ENCODE measurements at regions not wholly inside any gene's neighbourhood (a gene's known extent, or its start where the extent isn't known, plus 50 kb on each side); places are given as distances from the start of the nearest gene placed in this dataset.

DNA sequence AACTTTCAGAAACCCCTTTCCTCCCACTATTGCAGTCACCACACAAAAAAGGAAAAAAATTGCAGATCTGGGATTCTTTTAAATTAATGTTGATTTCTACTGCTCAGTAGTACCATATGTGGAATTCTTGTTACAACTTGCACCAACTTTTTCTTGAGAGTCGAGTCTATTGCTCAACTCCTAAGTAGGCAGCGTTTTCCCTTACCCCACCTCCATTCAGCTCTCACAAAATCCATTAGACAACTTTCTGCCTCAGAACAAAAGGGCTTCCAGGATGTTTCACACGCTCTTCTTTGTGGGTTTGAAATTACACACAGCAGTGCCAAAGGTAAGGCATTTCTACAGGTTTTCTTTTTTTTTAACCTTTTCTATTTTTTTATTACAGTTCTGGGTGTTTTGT, 179.5 kb downstream of the ANXA2 start:
- no peak for DNase-seq
- intact Hi-C loops (cut with micrococcal nuclease) = no loop called here
- Mint-ChIP-seq H3K4me1 (no peaks in the 10 kb centered on the region), H3K27me3 (peaks cover 16% of the 10 kb centered on the region), H3K4me3 (no peak overlapping the region), H3K36me3 (ENCODE audit: low read depth) (no peaks in the 10 kb centered on the region), H3K27ac (no peak overlapping the region), H3K9me3 (no peaks in the 10 kb centered on the region)

DNA sequence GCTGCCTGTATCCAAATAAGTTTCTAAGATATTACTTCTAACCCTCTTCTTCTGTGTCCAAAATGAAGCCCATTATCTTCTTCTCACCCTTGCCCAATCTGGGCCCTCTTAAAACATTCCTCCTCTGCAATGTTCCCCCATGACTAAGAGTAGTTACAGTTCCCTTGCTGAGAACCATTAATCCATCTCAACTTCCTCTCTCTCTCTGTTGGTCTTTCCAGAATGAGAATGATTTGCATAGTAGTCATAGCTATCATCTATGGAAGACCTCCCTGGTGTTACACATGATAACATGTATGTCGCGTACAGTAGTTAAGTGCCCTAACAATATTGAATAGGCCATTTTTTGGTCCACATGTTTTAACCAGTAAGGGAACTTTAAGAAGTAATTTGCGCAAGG, 177.9 kb downstream of the ANXA2 start:
- peaks cover 16% of the 10 kb centered on the region for H3K27me3 Mint-ChIP-seq
- intact Hi-C loops (cut with micrococcal nuclease) = no loop called here
- no peak overlapping the region for H3K27ac Mint-ChIP-seq
- no peaks in the 10 kb centered on the region for H3K36me3 Mint-ChIP-seq (ENCODE audit: low read depth)
- no peak overlapping the region for H3K4me3 Mint-ChIP-seq
- DNase-seq = no peak
- H3K4me1 Mint-ChIP-seq = no peaks in the 10 kb centered on the region
- no peaks in the 10 kb centered on the region for H3K9me3 Mint-ChIP-seq

GRCh38 chr15:60221356-60221755, 176.4 kb downstream of the ANXA2 start:
- no peaks in the 10 kb centered on the region for H3K4me1 Mint-ChIP-seq
- no peak overlapping the region for H3K27ac Mint-ChIP-seq
- intact Hi-C loops (cut with micrococcal nuclease) = no loop called here
- H3K36me3 Mint-ChIP-seq (ENCODE audit: low read depth) = no peaks in the 10 kb centered on the region
- peaks cover 16% of the 10 kb centered on the region for H3K27me3 Mint-ChIP-seq
- no peak for DNase-seq
- no peaks in the 10 kb centered on the region for H3K9me3 Mint-ChIP-seq
- no peak overlapping the region for H3K4me3 Mint-ChIP-seq

DNA sequence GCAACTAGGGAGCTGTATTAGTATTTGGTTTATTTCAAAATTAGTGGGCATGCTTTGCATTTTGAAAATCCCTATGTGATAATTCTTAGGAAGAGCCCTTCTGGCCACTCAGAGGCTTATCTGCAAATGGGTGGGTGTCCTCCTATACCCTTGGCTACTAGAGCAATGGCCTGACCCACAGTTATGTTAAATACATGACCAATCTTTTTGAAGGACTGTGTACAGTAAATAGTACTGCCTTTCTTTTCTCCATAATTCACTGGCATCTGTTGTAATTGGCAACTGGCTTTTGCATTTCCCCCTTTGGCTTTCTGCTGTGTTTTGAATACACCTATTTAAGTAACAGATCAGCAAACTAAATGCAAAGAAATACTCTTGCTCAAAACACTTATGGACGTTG, 175.4 kb downstream of the ANXA2 start:
- Mint-ChIP-seq H3K36me3 (ENCODE audit: low read depth) (no peaks in the 10 kb centered on the region), H3K27ac (no peak overlapping the region), H3K4me3 (no peak overlapping the region), H3K4me1 (no peaks in the 10 kb centered on the region), H3K9me3 (no peaks in the 10 kb centered on the region), H3K27me3 (peaks cover 15% of the 10 kb centered on the region)
- DNase-seq = no peak
- intact Hi-C loops (cut with micrococcal nuclease) = no loop called here

- intact Hi-C loops (cut with micrococcal nuclease) = no loop called here
- no peaks in the 10 kb centered on the region for H3K9me3 Mint-ChIP-seq
- H3K4me1 Mint-ChIP-seq = no peaks in the 10 kb centered on the region
- H3K36me3 Mint-ChIP-seq (ENCODE audit: low read depth) = no peaks in the 10 kb centered on the region
- no peak overlapping the region for H3K27ac Mint-ChIP-seq
- DNase-seq = no peak
- H3K4me3 Mint-ChIP-seq = no peak overlapping the region
- H3K27me3 Mint-ChIP-seq = peaks cover 15% of the 10 kb centered on the region
Measured at GRCh38 chr15:60223176-60223575, 174.6 kb downstream of the ANXA2 start.

DNA sequence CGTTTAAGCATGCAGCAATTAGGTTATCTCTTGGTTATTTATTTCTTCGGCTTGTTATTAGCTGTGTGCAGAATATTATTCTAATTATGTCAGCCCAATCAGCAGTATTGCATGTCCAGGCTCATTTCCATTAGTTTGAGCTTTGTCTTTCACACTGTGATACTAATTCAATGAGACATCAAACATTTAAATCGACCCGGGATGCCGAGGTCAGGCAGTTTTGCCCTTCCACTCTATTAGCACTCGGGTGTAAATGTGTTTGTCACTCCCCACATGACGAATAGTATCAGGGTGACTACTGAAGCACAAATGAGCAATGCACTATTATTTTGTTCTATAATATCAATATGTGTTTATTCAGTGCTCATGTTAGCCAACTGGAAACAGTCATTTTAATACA, 170.9 kb downstream of the ANXA2 start:
- H3K27me3 Mint-ChIP-seq = peaks cover 9% of the 10 kb centered on the region
- intact Hi-C loops (cut with micrococcal nuclease) = no loop called here
- H3K27ac Mint-ChIP-seq = no peak overlapping the region
- H3K9me3 Mint-ChIP-seq = no peaks in the 10 kb centered on the region
- DNase-seq = no peak
- H3K36me3 Mint-ChIP-seq (ENCODE audit: low read depth) = no peaks in the 10 kb centered on the region
- H3K4me3 Mint-ChIP-seq = no peak overlapping the region
- H3K4me1 Mint-ChIP-seq = peaks cover 2% of the 10 kb centered on the region

DNA sequence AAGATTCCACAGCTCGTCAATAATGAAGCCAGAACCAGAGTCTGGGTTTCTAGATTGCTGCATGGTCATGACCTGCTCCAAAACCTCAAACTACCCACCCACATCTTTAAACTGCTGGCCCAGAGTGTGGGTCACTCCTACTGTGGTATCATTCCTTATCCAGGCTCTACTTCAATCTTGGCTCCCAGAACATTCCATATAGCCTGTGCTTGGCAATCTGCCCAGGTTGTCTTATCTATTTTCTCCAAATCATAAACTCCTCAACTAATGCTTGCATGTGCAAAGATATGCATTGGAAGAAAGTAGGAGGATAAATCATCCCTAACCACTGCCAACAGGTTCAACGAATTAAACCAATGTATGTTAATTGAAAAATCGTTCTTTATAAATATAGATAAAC, 169.7 kb downstream of the ANXA2 start:
- H3K36me3 Mint-ChIP-seq (ENCODE audit: low read depth) = no peaks in the 10 kb centered on the region
- H3K27ac Mint-ChIP-seq = no peak overlapping the region
- intact Hi-C loops (cut with micrococcal nuclease) = no loop called here
- DNase-seq = no peak
- H3K9me3 Mint-ChIP-seq = no peaks in the 10 kb centered on the region
- peaks cover 2% of the 10 kb centered on the region for H3K4me1 Mint-ChIP-seq
- H3K27me3 Mint-ChIP-seq = peaks cover 7% of the 10 kb centered on the region
- H3K4me3 Mint-ChIP-seq = no peak overlapping the region

DNA sequence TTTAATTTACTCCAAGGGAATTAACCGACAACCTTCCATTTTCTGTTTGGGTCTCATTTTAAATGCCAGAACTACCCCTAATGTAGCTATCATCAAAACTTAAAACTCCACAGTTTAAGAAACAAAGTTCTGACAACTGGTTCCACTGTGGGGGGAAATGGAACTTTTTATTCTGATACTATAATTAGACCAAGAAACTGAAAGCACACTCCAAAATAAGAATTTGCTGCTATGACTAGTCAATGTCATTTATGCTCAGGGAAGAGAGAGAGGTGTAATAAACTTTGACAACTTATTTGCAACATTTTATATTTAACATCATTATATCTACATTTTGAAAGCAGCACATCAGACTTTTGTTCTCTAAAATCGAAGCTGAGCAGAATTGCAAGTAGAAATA, 169.2 kb downstream of the ANXA2 start:
- H3K27ac Mint-ChIP-seq = no peak overlapping the region
- intact Hi-C loops (cut with micrococcal nuclease) = no loop called here
- H3K27me3 Mint-ChIP-seq = peaks cover 6% of the 10 kb centered on the region
- peaks cover 2% of the 10 kb centered on the region for H3K4me1 Mint-ChIP-seq
- H3K4me3 Mint-ChIP-seq = no peak overlapping the region
- DNase-seq = no peak
- no peaks in the 10 kb centered on the region for H3K36me3 Mint-ChIP-seq (ENCODE audit: low read depth)
- H3K9me3 Mint-ChIP-seq = no peaks in the 10 kb centered on the region

GRCh38 chr15:60235951-60236710, 161.7 kb downstream of the ANXA2 start:
- Mint-ChIP-seq H3K4me1 (peaks cover 4% of the 10 kb centered on the region), H3K27me3 (peaks cover 33% of the 10 kb centered on the region), H3K27ac (no peak overlapping the region), H3K9me3 (peaks cover 17% of the 10 kb centered on the region), H3K36me3 (ENCODE audit: low read depth) (no peaks in the 10 kb centered on the region), H3K4me3 (no peak overlapping the region)
- no peak for DNase-seq
- intact Hi-C loops (cut with micrococcal nuclease) = no loop called here

GRCh38 chr15:60237446-60237845, 160.3 kb downstream of the ANXA2 start:
- intact Hi-C loops (cut with micrococcal nuclease) = no loop called here
- peaks cover 37% of the 10 kb centered on the region for H3K27me3 Mint-ChIP-seq
- peaks cover 4% of the 10 kb centered on the region for H3K4me1 Mint-ChIP-seq
- no peak overlapping the region for H3K4me3 Mint-ChIP-seq
- peaks cover 19% of the 10 kb centered on the region for H3K9me3 Mint-ChIP-seq
- DNase-seq = no peak
- no peak overlapping the region for H3K27ac Mint-ChIP-seq
- H3K36me3 Mint-ChIP-seq (ENCODE audit: low read depth) = no peaks in the 10 kb centered on the region

DNA sequence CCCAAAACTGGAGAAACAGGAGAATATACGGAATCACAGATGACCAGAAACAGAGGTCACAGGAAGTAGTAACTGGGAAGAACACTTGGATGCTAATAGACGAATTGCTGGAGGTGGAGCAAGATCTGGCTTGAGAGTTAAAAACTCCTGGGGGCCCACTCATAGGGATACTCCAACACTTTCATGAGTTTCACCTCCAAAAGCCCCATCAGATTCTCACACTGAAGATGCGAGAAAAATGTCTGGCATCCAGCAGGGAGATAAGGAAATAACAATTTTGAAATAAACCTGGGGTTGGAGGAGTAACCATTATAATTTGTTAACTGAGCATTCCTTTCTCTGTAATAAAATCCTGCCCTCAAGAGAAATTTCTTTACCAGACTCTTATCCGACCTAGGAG, 154.0 kb downstream of the ANXA2 start:
- Mint-ChIP-seq H3K4me1 (no peaks in the 10 kb centered on the region), H3K9me3 (peaks cover 14% of the 10 kb centered on the region), H3K27me3 (peaks cover 67% of the 10 kb centered on the region), H3K4me3 (no peak overlapping the region), H3K27ac (no peak overlapping the region), H3K36me3 (ENCODE audit: low read depth) (no peaks in the 10 kb centered on the region)
- intact Hi-C loops (cut with micrococcal nuclease) = no loop called here
- DNase-seq = no peak

DNA sequence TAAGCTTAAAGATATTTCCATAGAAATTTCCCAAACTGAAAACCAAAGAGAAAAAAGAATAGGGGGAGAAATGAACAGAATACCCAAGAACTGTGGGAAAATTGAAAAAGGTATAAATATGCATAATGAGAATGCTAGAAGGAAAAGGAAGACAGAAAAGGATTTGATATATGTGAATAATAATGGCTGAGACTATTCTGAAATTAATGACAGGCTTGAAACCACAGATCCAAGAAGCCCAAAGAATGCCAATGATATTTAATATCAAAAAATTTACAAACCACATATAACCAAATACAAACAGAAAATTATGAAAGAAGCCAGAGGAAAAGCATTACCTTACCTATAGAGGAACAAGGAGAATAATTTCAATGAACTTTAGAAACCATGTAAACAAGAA, 153.0 kb downstream of the ANXA2 start:
- no peak for DNase-seq
- Mint-ChIP-seq H3K4me3 (no peak overlapping the region), H3K36me3 (ENCODE audit: low read depth) (no peaks in the 10 kb centered on the region), H3K9me3 (peaks cover 8% of the 10 kb centered on the region), H3K27ac (no peak overlapping the region), H3K4me1 (no peaks in the 10 kb centered on the region), H3K27me3 (peaks cover 63% of the 10 kb centered on the region)
- intact Hi-C loops (cut with micrococcal nuclease) = no loop called here

DNA sequence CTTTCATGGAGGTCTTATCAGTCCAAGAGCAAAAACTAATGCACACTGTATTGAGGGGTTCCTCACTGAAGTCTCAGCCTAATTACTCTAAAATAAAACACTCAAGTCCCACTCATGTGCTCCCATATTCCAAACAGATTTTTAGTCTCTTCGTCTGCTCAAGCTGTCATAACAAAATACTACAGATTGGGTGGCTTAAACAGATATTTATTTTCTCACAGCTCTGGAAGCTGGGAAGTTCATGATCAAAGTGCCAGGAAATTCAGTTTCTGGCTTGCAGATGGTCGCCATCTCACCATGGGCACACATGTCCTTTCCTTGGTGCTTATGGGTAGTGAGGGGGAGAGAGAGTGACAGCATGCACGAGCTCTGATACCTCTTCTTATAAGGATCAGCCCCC, 147.5 kb downstream of the ANXA2 start:
- no peak overlapping the region for H3K27ac Mint-ChIP-seq
- peaks cover 3% of the 10 kb centered on the region for H3K4me1 Mint-ChIP-seq
- H3K4me3 Mint-ChIP-seq = no peak overlapping the region

DNA sequence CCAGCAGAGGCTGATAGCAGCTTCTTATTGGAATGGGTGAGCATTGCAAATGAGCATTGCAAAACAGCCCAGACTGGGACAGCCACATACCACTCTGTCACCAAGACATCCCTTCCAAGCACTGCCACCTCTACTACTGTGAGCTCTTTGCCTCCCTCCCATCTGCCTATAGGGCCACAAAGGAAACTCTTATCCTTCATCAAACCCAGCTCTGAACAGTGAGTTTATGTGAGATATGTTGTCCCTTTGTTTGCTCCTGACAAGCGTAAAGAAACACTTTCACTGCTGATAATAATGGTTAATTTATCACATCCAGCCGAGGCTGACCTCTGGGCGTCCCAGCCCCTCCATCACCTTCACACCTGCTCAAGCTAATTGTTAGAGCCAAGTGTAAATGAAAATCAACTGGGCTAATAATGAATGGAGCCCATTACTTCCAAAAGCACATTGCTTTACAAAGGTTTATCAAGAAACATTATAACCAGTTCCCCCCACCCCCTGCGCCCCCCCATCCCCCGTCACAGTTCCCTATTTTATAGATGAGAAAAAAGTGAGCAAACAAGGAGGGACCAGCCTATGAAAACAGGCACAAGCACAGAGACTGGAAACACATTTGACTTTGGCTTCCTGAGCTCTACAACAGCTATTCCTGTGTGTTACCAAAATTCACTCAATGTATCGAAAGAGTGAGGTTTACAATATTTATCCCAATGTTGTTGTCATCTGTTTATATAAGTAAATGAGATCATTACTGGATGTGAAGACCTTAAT, 146.3 kb downstream of the ANXA2 start:
- Mint-ChIP-seq H3K36me3 (ENCODE audit: low read depth) (no peaks in the 10 kb centered on the region), H3K9me3 (no peaks in the 10 kb centered on the region), H3K27ac (no peak overlapping the region), H3K4me1 (peaks cover 7% of the 10 kb centered on the region), H3K4me3 (no peak overlapping the region), H3K27me3 (peaks cover 54% of the 10 kb centered on the region)
- no peak for DNase-seq
- intact Hi-C loops (cut with micrococcal nuclease) = no loop called here

More for the DNA sequence above, 147.5 kb downstream of the ANXA2 start:
- no peaks in the 10 kb centered on the region for H3K36me3 Mint-ChIP-seq (ENCODE audit: low read depth)
- DNase-seq = no peak
- intact Hi-C loops (cut with micrococcal nuclease) = no loop called here
- H3K27me3 Mint-ChIP-seq = peaks cover 65% of the 10 kb centered on the region
- H3K9me3 Mint-ChIP-seq = no peaks in the 10 kb centered on the region

Data from activated CD4-positive, alpha-beta T cell treated with anti-CD3 and anti-CD28 coated beads, Interleukin-2, amount 10 ng/mL, durations not matched to agents 24 days and 14 days (primary cell).